ENCODE measurements at regions not wholly inside any gene's neighbourhood (a gene's known extent, or its start where the extent isn't known, plus 50 kb on each side); places are given as distances from the start of the nearest gene placed in this dataset.

DNA sequence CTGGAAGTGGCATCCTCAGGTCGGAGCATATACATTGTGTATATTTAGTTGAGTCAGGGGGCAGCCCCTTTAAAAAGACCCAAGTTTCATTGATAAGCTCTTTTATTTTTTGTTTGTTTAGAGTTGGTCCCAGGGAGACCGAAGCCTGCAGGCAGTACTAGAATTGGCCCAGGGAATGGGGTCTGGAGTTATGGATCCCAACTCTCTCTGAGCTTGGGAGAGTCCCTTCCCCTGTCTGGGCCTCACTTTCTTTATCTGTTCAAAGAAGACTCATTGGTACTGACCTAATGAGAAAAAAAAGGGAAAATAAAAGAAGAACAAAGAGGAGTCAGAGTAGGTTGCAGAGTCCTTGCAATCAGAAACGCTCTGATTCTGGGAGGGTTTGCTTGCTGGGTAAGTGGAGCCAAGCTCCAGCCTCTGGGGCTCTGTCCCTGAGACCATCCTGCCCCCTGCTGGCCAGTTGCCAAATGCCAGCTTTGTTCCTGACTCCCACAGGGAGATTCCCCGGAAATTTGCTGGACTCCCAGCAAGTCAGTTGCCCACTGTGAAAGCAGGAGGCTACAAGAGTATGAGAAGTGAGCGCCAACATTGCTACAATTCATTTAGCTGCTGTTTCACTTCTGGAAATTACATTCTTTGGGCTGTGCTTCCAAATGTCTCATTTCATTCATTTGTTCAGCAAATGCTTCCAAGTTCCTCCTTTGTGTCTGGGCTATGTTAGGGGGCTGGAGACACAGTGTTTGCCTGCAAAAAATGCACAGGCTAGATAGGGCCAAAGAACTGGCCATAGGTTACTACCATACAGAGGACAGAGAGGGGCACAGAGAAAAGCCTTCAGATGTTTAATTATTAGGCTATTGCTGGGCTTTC is 156.2 kb downstream of the MELK start (continued):
- TF ChIP-seq ZNF207 (IDR thresholded peaks at IDR 0.05; ENCODE audit: borderline replicate concordance) (no peak), CBX5 (CRISPR knock-in tag; IDR thresholded peaks at IDR 0.05; ENCODE audit: borderline replicate concordance) (no peak), GABPB1 (CRISPR knock-in tag; IDR thresholded peaks at IDR 0.05) (no peak), ZNF564 (CRISPR knock-in tag; IDR thresholded peaks at IDR 0.05) (no peak), ZNF552 (CRISPR knock-in tag; IDR thresholded peaks at IDR 0.05; ENCODE audit: borderline replicate concordance) (no peak), ZNF660 (CRISPR knock-in tag; IDR thresholded peaks at IDR 0.05; ENCODE audit: borderline replicate concordance, low read depth) (no peak), RFXANK (CRISPR knock-in tag; IDR thresholded peaks at IDR 0.05) (no peak), SMC3 (IDR thresholded peaks at IDR 0.05; ENCODE audit: low read length) (peak; percentile 48; the same call in 1 of the 2 replicates), RAD21 (CRISPR knock-in tag; IDR thresholded peaks at IDR 0.05) (peak; percentile 78), MIER2 (CRISPR knock-in tag; IDR thresholded peaks at IDR 0.05) (0 out of 2 replicates have a peak, but pooled peaks have one; percentile 23), CENPX (CRISPR knock-in tag; IDR thresholded peaks at IDR 0.05) (no peak), TEAD2 (CRISPR knock-in tag; IDR thresholded peaks at IDR 0.05) (no peak), MTA3 (CRISPR knock-in tag; IDR thresholded peaks at IDR 0.05) (no peak), ZNF878 (CRISPR knock-in tag; IDR thresholded peaks at IDR 0.05) (no peak), ZNF558 (CRISPR knock-in tag; IDR thresholded peaks at IDR 0.05; ENCODE audit: borderline replicate concordance) (no peak), ZZZ3 (CRISPR knock-in tag; IDR thresholded peaks at IDR 0.05; ENCODE audit: borderline replicate concordance) (no peak), NCOA2 (CRISPR knock-in tag; IDR thresholded peaks at IDR 0.05) (no peak)
- TF ChIP-seq, protein P1, sequence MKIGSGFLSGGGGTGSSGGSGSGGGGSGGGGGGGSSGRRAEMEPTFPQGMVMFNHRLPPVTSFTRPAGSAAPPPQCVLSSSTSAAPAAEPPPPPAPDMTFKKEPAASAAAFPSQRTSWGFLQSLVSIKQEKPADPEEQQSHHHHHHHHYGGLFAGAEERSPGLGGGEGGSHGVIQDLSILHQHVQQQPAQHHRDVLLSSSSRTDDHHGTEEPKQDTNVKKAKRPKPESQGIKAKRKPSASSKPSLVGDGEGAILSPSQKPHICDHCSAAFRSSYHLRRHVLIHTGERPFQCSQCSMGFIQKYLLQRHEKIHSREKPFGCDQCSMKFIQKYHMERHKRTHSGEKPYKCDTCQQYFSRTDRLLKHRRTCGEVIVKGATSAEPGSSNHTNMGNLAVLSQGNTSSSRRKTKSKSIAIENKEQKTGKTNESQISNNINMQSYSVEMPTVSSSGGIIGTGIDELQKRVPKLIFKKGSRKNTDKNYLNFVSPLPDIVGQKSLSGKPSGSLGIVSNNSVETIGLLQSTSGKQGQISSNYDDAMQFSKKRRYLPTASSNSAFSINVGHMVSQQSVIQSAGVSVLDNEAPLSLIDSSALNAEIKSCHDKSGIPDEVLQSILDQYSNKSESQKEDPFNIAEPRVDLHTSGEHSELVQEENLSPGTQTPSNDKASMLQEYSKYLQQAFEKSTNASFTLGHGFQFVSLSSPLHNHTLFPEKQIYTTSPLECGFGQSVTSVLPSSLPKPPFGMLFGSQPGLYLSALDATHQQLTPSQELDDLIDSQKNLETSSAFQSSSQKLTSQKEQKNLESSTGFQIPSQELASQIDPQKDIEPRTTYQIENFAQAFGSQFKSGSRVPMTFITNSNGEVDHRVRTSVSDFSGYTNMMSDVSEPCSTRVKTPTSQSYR (CRISPR knock-in tag; IDR thresholded peaks at IDR 0.05; ENCODE audit: borderline replicate concordance): no peak
- TF ChIP-seq, protein P2, sequence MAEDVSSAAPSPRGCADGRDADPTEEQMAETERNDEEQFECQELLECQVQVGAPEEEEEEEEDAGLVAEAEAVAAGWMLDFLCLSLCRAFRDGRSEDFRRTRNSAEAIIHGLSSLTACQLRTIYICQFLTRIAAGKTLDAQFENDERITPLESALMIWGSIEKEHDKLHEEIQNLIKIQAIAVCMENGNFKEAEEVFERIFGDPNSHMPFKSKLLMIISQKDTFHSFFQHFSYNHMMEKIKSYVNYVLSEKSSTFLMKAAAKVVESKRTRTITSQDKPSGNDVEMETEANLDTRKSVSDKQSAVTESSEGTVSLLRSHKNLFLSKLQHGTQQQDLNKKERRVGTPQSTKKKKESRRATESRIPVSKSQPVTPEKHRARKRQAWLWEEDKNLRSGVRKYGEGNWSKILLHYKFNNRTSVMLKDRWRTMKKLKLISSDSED (CRISPR knock-in tag; IDR thresholded peaks at IDR 0.05): no peak
- TF ChIP-seq, protein P3, sequence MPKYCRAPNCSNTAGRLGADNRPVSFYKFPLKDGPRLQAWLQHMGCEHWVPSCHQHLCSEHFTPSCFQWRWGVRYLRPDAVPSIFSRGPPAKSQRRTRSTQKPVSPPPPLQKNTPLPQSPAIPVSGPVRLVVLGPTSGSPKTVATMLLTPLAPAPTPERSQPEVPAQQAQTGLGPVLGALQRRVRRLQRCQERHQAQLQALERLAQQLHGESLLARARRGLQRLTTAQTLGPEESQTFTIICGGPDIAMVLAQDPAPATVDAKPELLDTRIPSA (CRISPR knock-in tag; IDR thresholded peaks at IDR 0.05; ENCODE audit: borderline replicate concordance): no peak
- TF ChIP-seq, protein P4, sequence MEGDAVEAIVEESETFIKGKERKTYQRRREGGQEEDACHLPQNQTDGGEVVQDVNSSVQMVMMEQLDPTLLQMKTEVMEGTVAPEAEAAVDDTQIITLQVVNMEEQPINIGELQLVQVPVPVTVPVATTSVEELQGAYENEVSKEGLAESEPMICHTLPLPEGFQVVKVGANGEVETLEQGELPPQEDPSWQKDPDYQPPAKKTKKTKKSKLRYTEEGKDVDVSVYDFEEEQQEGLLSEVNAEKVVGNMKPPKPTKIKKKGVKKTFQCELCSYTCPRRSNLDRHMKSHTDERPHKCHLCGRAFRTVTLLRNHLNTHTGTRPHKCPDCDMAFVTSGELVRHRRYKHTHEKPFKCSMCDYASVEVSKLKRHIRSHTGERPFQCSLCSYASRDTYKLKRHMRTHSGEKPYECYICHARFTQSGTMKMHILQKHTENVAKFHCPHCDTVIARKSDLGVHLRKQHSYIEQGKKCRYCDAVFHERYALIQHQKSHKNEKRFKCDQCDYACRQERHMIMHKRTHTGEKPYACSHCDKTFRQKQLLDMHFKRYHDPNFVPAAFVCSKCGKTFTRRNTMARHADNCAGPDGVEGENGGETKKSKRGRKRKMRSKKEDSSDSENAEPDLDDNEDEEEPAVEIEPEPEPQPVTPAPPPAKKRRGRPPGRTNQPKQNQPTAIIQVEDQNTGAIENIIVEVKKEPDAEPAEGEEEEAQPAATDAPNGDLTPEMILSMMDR (CRISPR knock-in tag; IDR thresholded peaks at IDR 0.05): peak; percentile 89
- TF ChIP-seq, protein P5, sequence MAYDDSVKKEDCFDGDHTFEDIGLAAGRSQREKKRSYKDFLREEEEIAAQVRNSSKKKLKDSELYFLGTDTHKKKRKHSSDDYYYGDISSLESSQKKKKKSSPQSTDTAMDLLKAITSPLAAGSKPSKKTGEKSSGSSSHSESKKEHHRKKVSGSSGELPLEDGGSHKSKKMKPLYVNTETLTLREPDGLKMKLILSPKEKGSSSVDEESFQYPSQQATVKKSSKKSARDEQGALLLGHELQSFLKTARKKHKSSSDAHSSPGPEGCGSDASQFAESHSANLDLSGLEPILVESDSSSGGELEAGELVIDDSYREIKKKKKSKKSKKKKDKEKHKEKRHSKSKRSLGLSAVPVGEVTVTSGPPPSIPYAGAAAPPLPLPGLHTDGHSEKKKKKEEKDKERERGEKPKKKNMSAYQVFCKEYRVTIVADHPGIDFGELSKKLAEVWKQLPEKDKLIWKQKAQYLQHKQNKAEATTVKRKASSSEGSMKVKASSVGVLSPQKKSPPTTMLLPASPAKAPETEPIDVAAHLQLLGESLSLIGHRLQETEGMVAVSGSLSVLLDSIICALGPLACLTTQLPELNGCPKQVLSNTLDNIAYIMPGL (CRISPR knock-in tag; IDR thresholded peaks at IDR 0.05; ENCODE audit: borderline replicate concordance in 1 of 2, low read depth in 1 of 2): 0 out of 4 replicates have a peak, but pooled peaks of 1 of the 2 experiments have one; percentile 34
